GM12874 (cell line): ENCODE measurements at regions not wholly inside any gene's neighbourhood (a gene's known extent, or its start where the extent isn't known, plus 50 kb on each side); places are given as distances from the start of the nearest gene placed in this dataset.

Experiments
- CTCF ChIP-seq: IDR thresholded peaks from 2 replicates; pipeline ENCODE4 v1.5.1; 2011; ENCODE audit warnings: low read depth, mild to moderate bottlenecking, control low read depth, low read length, moderate library complexity; ENCODE audit not compliant: insufficient read depth

GRCh38 chr10:55550236-55550635 is 749.2 kb upstream of the PCDH15 start:
- TF ChIP-seq CTCF = no peak

GRCh38 chr10:55519264-55519663 is 718.2 kb upstream of the PCDH15 start:
- TF ChIP-seq CTCF = no peak

- TF ChIP-seq CTCF = no peak
Measured at GRCh38 chr10:55509168-55509567, 708.1 kb upstream of the PCDH15 start.

GRCh38 chr10:55500931-55501559 is 700.0 kb upstream of the PCDH15 start:
- peak; percentile 66 for TF ChIP-seq CTCF

GRCh38 chr10:55497893-55498499 is 697.0 kb upstream of the PCDH15 start:
- TF ChIP-seq CTCF = no peak

- TF ChIP-seq CTCF = no peak
Measured at GRCh38 chr10:55495555-55495954, 694.5 kb upstream of the PCDH15 start.

GRCh38 chr10:55491712-55492111 is 690.7 kb upstream of the PCDH15 start:
- TF ChIP-seq CTCF = no peak

- TF ChIP-seq CTCF = no peak
Measured at GRCh38 chr10:55485827-55486226, 684.8 kb upstream of the PCDH15 start.
